ENCODE measurements at regions not wholly inside any gene's neighbourhood (a gene's known extent, or its start where the extent isn't known, plus 50 kb on each side); places are given as distances from the start of the nearest gene placed in this dataset.

- dilution Hi-C loops (cut with MboI; ENCODE audit: extremely low pct_ligation_motif_present, low sequenced_read_pairs) (no loop called here), intact Hi-C loops (cut with micrococcal nuclease) (no loop called here)
- Histone ChIP-seq H3K4me3 (replicated peaks in 1 of 3; ENCODE audit: insufficient read depth in 1 of 3, low read depth in 1 of 3, low read length in 3 of 3) (no peak overlapping the region), H3K27me3 (ENCODE audit: control insufficient read depth in 2 of 2, insufficient read depth in 2 of 2, low read length in 2 of 2) (no peaks in the 10 kb centered on the region), H3K9ac (replicated peaks; ENCODE audit: extremely low read depth, insufficient read depth, low read length) (no peak overlapping the region), H3K79me2 (ENCODE audit: control insufficient read depth, insufficient read depth, low read length) (no peaks in the 10 kb centered on the region), H3K27ac (ENCODE audit: insufficient read depth, low read depth, low read length) (no peak overlapping the region), H3K9me1 (replicated peaks; ENCODE audit: control insufficient read depth, extremely low read depth, insufficient read depth, low read length) (no peaks in the 10 kb centered on the region), H3K4me1 (ENCODE audit: control insufficient read depth, extremely low read depth, insufficient read depth, low read length) (no peaks in the 10 kb centered on the region), H4K20me1 (replicated peaks; ENCODE audit: control insufficient read depth, extremely low read depth, insufficient read depth, low read length) (no peaks in the 10 kb centered on the region), H2AFZ (ENCODE audit: low read depth, low read length) (no peak overlapping the region), H3K36me3 (ENCODE audit: control insufficient read depth in 2 of 2, extremely low read depth in 1 of 2, insufficient read depth in 2 of 2, low read length in 2 of 2) (no peaks in the 10 kb centered on the region), H3K4me2 (ENCODE audit: insufficient read depth, low read length) (no peak overlapping the region), H3K9me3 (replicated peaks; ENCODE audit: control insufficient read depth, insufficient read depth, low read length) (no peaks in the 10 kb centered on the region)
- DNase-seq (ENCODE audit: low read depth, low spot score) (no peak), FAIRE-seq (no peak)
- no peak for TF ChIP-seq FOS (IDR thresholded peaks at IDR 0.05; ENCODE audit: borderline replicate concordance, insufficient read depth, low read length)
- TF ChIP-seq JUN (IDR thresholded peaks at IDR 0.05; ENCODE audit: borderline replicate concordance, insufficient read depth, insufficient read length, low read depth), result no peak
- no peak for TF ChIP-seq MYC (IDR thresholded peaks at IDR 0.05; ENCODE audit: low read depth, low read length)
- no peak for TF ChIP-seq EZH2 (IDR thresholded peaks at IDR 0.05; ENCODE audit: borderline replicate concordance, low read depth, low read length, severe bottlenecking)
- TF ChIP-seq CTCF (IDR thresholded peaks at IDR 0.05; ENCODE audit: extremely low read depth in 1 of 2, insufficient read depth in 1 of 2, low read depth in 1 of 2, low read length in 2 of 2), result no peak
- TF ChIP-seq POLR2AphosphoS5 (IDR thresholded peaks at IDR 0.05; ENCODE audit: insufficient read depth, low read depth, low read length), result no peak
- no peak for TF ChIP-seq GATA2 (IDR thresholded peaks at IDR 0.05; ENCODE audit: insufficient read depth, insufficient read length, low read depth, low read length)
- TF ChIP-seq MAX (IDR thresholded peaks at IDR 0.05; ENCODE audit: insufficient read depth, insufficient read length), result no peak
- TF ChIP-seq POLR2A (IDR thresholded peaks at IDR 0.05; ENCODE audit: low read depth, low read length), result no peak
- CTCF ChIA-PET, result interaction anchor here (0.9 to 6.1 kb wide), 2 partner anchors 31 to 165 kb away, joined by 3 to 58 read pairs; no protein-coding TSS in a partner anchor
- POLR2A ChIA-PET, result no interaction called here
- BruUV-seq (replicated peaks), result no TSS peak
Measured at GRCh38 chr6:169997187-169997929, 245.9 kb downstream of the ERMARD start.
